Stimulated activated CD8-positive, alpha-beta memory T cell treated with anti-CD3 and anti-CD28 coated beads, Interleukin-15, amount 100 ng/mL, for 4 hours (primary cell): ENCODE measurements at regions not wholly inside any gene's neighbourhood (a gene's known extent, or its start where the extent isn't known, plus 50 kb on each side); places are given as distances from the start of the nearest gene placed in this dataset.

Experiments used
- DNase-seq, 2 donors: peaks; one replicate each; pipeline ENCODE4 v3.0.0-alpha.2; 2020; ENCODE audit warnings: low read depth in 2 of 2

DNA sequence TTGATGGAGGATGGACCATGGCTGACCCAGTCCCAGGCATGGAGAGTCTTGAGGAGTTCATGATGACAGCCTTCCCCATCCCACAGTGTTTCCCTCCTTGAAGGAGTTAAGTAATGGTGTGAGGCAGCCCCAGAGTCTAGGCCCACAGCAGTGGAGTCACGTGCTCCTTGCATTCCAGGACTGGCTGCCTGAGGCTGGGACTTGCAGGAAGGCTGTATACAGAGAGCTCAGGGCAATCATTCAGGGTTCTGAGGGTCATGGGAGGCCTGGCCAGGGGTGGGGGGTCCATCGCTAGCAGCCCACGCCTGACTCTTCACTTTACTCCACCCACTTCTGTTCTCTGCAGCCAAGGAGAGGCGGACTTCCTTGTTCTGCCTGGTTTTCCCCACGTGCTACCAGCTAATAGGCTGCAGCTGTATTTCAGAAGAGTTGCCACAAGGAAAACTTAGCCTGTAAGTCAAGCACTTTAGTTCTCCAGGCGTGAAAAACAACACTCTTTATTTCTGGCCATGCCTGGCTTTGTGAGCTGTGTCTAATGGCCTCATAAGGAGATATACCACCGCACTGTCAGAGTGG is 272.5 kb downstream of the DHX35 start:
- DNase-seq: no peak

DNA sequence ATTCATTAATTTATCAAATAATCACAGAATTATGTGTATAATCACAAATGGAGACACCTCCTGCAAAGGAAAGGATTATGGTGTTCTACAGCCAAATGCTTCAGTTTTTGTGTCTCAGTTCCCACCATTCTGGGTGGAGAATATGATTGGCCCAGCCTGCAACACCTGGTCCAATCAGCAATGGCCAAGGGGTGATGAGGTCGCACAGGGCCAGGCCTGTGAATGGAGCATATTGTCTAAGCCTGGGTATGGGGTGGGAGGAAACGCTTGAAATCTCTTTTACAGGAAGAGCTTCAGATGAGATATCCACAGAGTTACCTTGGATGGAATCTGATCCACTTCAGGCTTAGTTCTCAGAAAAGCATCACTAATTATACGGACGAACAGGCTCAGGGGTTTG is 271.6 kb downstream of the DHX35 start:
- no peak for DNase-seq

DNA sequence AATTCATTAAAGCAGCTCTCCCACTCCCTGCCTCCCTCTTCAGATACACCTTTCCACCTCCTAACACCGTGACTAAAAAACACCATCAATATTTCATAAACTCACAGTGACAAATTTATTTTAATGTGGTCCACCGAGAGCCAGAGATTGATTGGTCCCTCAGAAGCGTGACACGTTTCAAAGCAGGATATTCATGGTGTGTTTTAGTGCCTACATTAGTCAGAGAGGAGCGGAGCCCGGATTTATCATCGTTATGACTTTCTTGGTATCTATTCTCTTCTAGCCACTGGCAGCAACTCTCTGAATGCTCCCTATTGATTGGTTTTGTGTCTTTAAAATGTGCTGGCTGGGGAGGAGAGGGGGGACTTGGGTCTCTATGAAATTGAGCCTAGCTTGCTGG is 265.3 kb downstream of the DHX35 start:
- no peak for DNase-seq

DNA sequence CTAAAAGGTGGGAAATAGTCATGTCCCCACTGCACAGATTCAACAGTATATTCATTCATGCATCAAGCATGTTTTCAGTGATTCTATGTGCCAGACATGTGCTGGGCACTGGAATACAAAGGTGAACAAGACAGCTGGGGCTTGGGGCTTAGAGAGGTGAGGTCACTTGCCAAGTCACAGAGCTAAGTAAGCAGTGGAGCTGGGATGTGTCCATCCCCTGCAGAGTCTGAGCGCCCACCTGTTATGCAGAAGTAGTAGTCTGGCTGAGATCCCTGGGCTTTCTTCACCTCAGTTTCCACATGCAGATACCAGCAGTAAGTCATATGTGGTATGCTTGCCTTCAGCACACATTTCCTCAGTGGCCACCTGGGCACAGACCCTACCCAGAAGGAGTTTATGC is 263.8 kb downstream of the DHX35 start:
- DNase-seq: no peak

DNA sequence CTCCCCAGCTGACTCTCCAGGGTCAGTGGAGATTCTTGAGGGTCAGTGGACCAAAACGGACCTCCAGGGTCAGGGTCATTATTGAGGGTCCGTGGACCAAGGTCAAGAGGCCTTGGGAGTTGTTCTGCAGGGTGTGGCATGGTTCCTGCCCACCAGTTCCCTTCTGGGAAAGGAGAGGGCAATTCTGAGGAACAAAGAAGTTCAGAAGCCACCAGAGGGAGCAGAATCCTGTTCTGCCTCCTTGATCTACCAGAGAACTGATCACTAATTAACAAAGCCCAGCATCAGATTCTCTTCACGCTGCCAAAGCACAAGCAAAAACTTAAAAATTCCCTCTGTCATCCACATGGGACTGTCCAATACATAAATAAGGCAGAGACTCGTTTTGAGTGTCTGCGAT is 263.4 kb downstream of the DHX35 start:
- no peak for DNase-seq

DNA sequence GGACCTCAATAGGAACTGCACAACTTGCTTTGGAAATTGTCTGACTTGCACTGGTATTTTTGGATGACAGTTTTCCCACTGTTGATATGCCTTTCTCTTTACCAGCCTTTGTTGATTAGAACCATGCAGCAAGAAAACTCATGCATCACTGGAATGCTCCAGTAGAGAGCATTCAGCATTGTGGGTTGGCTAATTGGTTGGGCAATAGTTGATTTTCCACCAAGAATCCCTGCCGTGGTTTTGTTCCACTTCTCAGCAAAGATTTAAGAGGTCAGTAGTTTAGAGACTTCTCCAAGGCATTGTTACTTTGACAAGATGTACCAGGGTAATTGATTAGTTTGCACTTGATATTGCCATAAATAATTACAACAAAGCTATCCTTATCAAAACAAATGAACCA is 260.0 kb downstream of the DHX35 start:
- DNase-seq: no peak

DNA sequence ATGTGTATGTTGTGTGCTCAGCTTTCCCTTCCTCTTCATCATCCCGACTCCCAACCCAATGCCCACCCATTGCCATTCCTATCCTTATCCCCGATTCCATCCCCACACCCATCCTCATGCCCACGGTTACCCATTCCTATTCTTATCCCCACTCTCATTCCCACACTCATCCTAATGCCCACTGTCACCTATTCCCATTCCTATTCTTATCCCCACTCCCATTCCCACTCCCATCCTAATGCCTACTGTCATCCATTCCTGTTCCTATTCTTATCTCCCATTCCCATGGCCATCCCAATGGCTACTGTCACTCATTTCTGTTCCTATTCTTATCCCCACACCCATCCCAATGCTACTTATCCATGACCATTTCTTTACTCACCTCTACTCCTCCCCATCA is 254.1 kb downstream of the DHX35 start:
- DNase-seq: no peak

DNA sequence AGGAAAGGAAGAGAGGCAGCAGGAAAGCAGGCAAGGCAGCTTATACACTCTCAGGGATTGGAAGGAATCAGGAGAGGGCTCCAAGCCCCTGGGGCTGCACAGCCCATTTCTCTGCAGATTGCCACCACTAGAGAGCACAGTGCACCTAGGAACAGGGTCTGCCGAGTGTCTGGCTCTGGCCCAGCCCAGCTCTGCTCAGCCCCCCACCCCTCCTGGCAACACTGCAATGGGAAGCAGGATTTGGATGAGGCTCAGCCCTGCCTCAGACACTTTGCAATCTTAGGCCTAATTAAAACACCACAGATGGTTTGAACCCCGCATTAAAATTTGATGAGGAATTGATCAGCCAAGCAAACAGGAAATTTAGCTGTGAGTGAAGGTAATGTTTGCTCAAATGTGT is 252.7 kb downstream of the DHX35 start:
- DNase-seq: no peak

DNA sequence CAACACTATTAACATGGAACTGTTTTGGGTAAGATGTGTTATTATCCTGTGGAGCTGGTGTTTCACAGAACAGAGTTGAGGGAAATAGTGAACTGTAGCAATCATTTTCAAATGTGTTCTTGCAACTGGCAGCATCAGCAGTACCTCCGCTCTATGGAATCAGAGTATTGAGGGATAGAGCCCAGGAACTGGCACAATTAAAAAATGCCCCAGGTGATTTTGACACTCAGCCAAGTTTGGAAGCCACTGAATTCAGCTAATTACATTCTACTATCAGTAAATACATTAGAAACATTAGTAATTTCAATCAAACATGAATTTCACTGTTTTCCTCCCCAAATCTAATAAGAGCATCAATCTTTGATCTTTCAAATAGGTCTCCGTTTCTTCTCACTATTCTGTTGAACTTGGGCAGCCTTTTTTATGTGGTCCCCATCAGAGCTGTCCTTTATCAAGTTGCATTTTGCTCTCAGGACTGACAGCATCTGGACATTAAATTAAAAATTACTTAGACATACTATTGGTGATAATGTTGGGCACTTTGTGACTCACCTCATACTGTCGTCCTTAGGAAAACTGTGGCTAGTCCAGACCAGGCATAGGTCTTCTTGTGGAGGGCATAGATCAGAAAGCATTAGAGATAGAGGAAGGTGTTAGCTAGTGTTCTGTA is 251.5 kb downstream of the DHX35 start:
- no peak for DNase-seq

DNA sequence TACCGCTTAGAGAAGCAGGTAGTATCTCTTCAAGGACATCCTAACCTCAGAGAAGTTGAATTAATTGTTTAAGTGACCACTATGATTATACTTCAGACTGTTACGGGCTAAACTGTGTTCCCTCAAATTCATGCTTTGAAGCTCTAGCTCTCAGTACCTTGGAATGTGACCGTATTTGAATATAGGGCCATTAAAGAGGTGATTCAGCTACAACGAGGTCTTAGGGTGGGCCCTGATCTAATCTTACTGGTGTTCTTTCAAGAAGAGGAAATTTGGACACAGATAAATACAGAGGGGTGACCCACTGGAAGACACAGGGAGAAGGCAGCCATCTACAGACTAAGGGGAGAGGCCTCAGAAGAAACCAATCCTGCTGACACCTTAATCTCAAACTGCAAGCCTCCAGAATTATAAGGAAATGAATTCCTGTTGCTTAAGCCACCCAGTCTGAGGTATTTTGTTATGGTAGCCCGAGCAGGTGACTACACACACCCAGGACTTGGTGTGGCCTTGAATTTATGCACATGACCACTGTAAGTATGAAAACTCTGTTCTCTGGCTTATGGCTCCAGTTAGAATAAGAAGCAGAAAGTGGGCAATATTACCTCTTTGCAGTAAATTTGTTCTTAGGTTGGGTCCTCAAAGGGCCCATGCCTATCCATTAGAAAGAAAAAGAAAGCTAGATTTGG is 249.1 kb downstream of the DHX35 start:
- no peak for DNase-seq

DNA sequence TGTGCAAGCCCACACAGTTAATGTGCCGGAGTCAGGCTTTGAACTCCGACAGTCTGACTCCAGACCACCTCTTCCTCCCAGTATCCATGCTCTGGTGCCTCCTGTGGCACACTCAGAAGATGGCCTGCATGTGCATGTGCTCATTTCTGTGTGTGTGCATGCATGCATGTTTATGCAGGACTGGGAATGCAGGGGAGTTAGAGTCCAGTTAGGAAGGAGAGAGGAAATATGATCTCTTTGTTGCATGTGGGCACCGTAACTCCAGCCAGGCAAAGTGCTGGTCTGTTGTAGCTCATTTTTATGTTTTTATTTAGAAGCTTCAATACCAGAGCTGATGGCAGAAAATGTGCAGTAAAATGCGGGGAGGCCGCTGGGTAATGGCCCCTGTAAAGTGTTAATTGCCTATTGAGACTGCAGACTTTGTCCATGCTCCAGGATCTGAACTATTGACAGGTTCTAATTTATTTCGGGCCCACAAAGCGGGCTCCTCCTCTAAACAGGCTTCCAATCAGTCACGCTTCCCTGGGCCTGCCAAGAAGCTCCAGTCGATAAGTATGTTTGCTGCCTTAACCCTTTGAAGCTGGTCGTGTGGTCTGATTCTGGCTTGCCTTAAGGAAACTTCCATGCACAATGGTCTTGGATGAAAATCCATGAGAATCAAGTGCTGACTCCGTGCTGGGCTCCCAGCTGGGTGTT is 248.3 kb downstream of the DHX35 start:
- no peak for DNase-seq

DNA sequence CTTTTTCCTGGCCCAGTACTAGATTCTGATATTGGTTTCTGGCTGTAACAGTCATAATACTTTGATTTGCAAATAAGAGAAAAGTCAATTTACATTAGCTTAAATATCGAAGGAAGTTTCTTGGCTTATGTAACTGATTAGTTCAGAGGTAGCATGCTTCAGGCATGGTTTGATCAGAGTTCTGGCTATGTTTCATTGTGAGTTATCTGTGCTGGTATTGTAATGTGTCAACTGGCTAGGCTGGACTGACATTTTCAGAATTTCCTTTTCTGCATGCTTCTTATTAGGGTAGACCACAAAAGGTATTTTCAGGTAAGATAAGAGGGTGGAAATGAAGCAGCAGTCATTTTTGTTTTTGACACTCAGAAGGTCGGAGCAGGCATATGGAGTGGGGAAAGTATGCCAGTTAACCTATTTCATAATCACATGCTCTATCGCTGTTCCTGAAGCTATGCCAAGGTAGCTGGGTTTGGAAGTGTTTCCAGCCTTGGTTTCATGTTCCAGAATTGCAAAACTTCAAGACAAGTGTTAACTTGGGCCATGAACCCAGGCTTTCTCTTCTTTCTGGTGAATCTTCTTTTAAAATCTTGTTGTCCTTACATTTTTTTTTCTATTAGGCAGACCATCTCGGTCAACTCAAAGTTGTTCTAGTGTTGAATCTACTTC is 244.9 kb downstream of the DHX35 start:
- no peak for DNase-seq

DNA sequence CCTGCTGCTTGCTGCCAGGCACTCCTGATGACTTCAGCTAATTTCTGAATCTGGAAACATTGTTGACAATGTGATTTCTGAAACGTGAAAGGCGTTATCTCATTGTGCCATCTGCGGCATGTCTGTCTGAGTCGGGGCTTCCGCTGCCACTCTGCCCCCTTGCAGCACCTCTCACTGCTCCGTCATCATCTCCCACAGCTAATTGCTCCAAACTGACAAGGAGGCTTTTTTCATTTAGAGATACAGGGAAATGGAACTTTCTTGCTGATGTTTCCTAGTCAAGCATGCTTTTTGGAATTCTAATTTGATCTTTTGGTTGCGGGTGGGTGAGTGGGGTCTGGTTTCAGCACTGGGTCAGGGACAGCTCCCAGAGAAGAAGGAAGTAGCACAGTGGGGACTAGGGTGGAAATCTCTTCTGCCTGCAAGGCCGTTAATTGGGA is 233.5 kb downstream of the DHX35 start:
- DNase-seq: no peak

DNA sequence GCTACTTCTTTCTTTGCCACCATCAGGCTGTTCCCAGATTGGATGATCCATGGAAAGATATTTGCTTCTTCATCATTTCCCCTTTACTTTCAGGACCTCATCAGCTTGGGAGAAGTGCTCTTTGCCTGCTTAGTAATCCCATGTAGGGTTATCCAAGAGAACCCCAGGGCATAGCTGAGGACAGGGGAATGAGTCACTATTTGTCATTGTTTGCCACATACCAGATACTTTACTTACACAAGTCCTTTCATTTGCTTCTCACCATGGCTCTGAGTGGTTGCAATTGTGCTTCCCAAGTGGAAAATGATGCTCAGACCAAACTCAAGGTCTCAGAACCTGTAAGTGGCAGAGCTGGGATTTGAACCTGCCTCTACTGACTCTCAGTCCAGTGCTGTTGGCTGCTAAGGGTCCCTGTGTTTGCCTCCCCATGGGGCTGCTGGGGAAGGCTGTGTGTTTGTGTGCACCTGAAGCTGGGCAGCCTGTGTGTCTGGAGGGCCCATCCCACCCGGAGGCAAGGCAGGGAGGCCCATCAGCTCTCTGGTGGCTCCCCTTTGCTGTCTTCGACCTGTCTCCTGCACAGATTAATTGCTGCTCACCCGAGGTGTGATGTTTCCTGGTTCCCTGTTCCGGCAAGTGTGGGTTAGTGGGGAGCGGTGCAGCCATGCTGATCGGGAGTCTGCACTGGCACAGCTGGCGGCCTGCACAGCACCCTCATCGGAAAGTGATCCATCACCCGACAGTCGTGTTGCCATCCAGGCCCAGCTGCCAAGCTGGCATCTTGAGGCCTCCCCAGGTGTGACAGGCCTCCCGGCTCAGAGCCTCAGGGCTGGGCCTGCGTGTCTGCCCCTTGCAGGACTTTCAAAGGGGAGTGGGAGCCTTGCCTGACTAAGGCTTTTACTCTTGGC is 228.8 kb downstream of the DHX35 start:
- no peak for DNase-seq

DNA sequence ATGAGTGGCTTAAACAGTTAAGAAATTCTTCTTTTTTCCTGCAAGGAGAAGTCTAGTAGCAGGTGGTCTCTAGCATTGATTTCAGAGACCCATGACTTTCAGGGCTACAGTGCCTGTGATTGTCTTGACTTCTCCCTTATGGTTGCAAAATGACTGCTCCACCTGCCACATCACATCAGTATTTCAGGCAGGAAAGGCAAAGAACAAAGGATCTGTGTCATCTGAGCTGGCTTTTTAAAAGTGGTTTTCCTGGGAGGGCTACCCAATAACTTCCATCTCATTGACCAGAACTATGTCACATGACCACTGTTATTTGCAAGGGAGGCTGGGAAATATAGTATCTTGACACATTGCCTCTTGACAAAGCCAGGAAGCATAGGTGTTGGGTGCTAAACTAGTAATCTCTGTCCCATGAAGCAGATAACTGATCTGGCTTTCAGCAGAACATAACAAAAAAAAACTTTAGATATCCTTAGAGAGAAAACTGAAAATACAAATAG is 226.2 kb downstream of the DHX35 start:
- DNase-seq: no peak

DNA sequence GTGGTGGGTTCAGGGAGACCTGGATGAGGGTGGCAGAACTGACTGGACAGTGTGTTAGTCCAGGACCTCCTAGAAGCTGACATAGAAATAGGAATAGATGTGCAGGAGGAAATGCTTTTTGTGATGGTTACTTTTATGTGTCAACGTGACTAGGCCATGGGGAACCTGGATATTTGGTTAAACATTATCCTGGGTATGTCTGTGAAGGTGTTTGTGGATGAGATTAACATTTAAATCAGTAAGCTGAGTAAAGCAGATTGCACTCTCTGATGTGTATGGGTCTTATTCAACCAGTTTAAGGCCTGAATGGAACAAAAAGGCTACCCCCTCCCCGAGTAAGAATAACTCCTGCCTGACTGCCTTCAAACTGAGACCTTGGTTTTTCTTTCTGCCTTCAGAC is 219.3 kb downstream of the DHX35 start:
- DNase-seq: no peak

DNA sequence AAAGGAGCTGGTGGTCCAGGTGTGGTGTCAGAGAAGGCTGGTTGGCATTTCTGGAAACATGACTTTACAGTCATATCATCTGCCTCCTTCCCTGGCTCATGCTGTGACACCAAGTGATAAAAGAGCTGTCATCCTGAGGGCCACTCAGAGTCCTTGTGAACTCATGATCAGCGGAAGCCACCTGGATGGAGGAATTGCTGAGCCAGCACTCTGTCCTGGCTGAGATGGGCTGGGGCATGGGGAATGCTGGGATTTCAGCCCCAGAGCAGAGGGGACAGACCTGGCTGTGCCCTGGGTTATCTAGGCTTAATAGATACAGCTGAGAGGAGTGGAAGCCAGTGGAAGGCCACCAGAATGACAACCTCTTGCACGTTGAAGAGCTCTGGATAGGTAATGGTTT is 214.3 kb downstream of the DHX35 start:
- DNase-seq: no peak

DNA sequence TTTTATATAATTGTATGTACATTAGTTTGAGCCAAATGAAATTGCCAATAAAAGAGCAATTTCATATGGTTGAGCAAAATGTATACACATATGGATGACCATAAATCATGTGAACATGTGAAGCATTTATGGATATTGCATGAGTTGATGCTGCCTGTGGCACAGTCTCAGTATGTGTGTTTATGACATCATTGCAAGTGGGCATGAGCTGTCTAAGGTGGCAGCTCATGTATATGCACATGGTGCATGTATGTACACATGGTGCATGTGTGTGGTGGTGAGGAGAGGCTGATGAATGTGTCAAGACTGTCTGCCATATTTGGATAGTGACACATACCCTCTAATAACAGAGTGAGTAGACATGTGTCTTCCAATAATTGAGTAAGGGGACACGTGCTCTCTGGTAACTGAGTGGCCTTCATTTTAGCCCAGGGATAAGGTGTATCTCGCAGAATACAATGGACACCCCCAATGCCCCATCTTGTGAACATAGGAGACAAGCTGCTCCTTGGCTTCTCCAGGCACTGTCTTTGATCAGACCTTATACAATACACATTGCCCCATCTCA is 208.8 kb downstream of the DHX35 start:
- DNase-seq: no peak

DNA sequence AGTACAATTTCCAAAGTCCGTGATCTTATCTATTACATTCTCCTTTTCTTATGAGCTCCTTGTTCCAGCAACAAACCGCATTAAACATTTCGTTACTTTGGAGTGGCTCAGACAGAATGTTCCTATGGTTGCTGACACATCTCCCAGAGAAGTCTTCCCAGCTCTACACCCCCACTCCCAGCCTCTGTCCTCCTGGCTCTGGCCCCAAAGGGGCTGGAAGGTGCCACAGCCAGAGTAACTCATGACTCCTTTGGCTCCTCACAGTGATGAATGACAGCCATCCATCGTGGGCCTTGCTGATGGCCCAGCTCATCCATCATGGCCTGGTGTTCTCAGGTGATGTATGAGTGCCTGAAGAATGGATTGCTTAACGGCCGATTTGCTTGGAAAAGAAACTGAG is 203.0 kb downstream of the DHX35 start:
- no peak for DNase-seq

DNA sequence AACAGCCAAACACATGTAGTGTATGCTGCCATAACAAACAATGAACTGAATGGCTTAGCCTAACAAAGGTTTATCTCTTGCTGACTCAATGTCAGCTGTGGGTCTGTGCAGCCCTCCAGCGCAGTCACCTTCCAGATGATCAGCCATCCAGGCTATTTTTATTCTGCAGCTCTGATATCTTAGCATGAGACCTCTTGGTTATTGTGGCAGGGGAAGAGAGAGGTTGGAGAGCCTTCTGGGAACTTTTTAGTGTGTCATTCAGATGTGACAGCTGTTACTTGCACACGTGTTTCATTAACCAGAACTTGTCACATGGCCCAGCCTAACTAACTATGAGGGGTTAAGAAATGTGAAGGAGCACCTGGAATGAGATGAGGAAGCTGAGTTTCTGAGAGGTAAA is 202.5 kb downstream of the DHX35 start:
- no peak for DNase-seq

DNA sequence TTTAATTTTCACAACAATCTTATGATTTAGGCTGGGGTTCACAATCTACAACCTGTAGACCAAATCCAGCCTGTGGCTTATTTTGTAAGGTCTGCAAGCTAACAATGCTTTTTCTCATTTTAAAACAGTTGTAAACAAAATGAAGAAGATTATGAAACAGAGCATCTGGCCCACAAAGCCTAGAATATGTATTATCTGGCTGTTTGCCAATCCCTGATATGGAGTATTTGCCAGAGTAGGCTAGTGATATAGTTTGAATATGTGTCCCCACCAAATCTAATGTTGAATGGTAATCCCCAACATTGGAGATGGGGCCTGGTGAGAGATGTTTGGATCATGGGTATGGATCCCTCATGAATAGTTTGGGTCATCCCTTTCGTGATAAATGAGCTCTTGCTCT is 201.8 kb downstream of the DHX35 start:
- DNase-seq: no peak
